ENCODE measurements at regions not wholly inside any gene's neighbourhood (a gene's known extent, or its start where the extent isn't known, plus 50 kb on each side); places are given as distances from the start of the nearest gene placed in this dataset.

GRCh38 chrX:150303386-150304097 is 59.6 kb upstream of the MAMLD1 start:
- H3K27me3 ChIP-seq = no peaks in the 10 kb centered on the region
- intact Hi-C loops (cut with DNase I) = no loop called here
- no peak overlapping the region for H3K27ac ChIP-seq
- H3K4me1 ChIP-seq = no peaks in the 10 kb centered on the region
- no peak overlapping the region for H3K4me3 ChIP-seq
- TF ChIP-seq EP300 (IDR thresholded peaks at IDR 0.05) (no peak), POLR2AphosphoS5 (IDR thresholded peaks at IDR 0.05) (no peak), CTCF (IDR thresholded peaks at IDR 0.05) (no peak), POLR2A (IDR thresholded peaks at IDR 0.05) (no peak)
- 49 to 69% methylated on average over 4 of the region's 4 CpGs for WGBS, 2 donors
- DNase-seq = no peak
- no peaks in the 10 kb centered on the region for H3K36me3 ChIP-seq
- H3K9me3 ChIP-seq = no peaks in the 10 kb centered on the region

- H3K27ac ChIP-seq = no peak overlapping the region
- TF ChIP-seq POLR2AphosphoS5 (IDR thresholded peaks at IDR 0.05) (no peak), POLR2A (IDR thresholded peaks at IDR 0.05) (no peak), EP300 (IDR thresholded peaks at IDR 0.05) (no peak), CTCF (IDR thresholded peaks at IDR 0.05) (no peak)
- H3K9me3 ChIP-seq = no peaks in the 10 kb centered on the region
- no peak for DNase-seq
- intact Hi-C loops (cut with DNase I) = no loop called here
- H3K4me3 ChIP-seq = no peak overlapping the region
- no peaks in the 10 kb centered on the region for H3K36me3 ChIP-seq
- H3K27me3 ChIP-seq = no peaks in the 10 kb centered on the region
- no peaks in the 10 kb centered on the region for H3K4me1 ChIP-seq
- WGBS, 2 donors = 78 to 93% methylated on average over 6 of the region's 6 CpGs
These were observed 57.1 kb upstream of the MAMLD1 start for GRCh38 chrX:150306002-150306401.

- no peak for TF ChIP-seq POLR2A (IDR thresholded peaks at IDR 0.05)
- no peak for TF ChIP-seq POLR2AphosphoS5 (IDR thresholded peaks at IDR 0.05)
- no peak for TF ChIP-seq CTCF (IDR thresholded peaks at IDR 0.05)
- TF ChIP-seq EP300 (IDR thresholded peaks at IDR 0.05) = no peak
- no peak for DNase-seq
- no peaks in the 10 kb centered on the region for H3K9me3 ChIP-seq
- no peaks in the 10 kb centered on the region for H3K27me3 ChIP-seq
- H3K4me3 ChIP-seq = no peak overlapping the region
- WGBS, 2 donors = 81 to 86% methylated on average over 4 of the region's 4 CpGs
- H3K4me1 ChIP-seq = no peaks in the 10 kb centered on the region
- intact Hi-C loops (cut with DNase I) = no loop called here
- H3K27ac ChIP-seq = no peak overlapping the region
- no peaks in the 10 kb centered on the region for H3K36me3 ChIP-seq
These were observed 55.1 kb upstream of the MAMLD1 start for GRCh38 chrX:150308041-150308440.

- Histone ChIP-seq H3K27me3 (no peaks in the 10 kb centered on the region), H3K4me1 (no peaks in the 10 kb centered on the region), H3K27ac (no peak overlapping the region), H3K36me3 (no peaks in the 10 kb centered on the region), H3K9me3 (no peaks in the 10 kb centered on the region), H3K4me3 (no peak overlapping the region)
- no peak for DNase-seq
- intact Hi-C loops (cut with DNase I) = no loop called here
- 80 to 81% methylated on average over 9 of the region's 9 CpGs for WGBS, 2 donors
- TF ChIP-seq POLR2AphosphoS5 (IDR thresholded peaks at IDR 0.05) (no peak), EP300 (IDR thresholded peaks at IDR 0.05) (no peak), POLR2A (IDR thresholded peaks at IDR 0.05) (no peak), CTCF (IDR thresholded peaks at IDR 0.05) (no peak)
These were observed 54.5 kb upstream of the MAMLD1 start for GRCh38 chrX:150308532-150309157.
